NOMO-1 treated with dmso at 0.1 percent for 144 hours (cell line): ENCODE measurements at regions not wholly inside any gene's neighbourhood (a gene's known extent, or its start where the extent isn't known, plus 50 kb on each side); places are given as distances from the start of the nearest gene placed in this dataset.
"Not testable (repeated sequence)": the region's sequence is repeated elsewhere in the genome, so short reads cannot be mapped to it uniquely, and the experiment has no call there.

ENCODE experiments used
- DNase-seq: peaks from one replicate; lab custom pipeline; 2025; ENCODE audit not compliant: unreplicated experiment; lab: John Stamatoyannopoulos, UW

GRCh38 chr14:27205036-27205435 is 607.2 kb upstream of the NOVA1 start:
- DNase-seq, result no peak

- no peak for DNase-seq
Observed at GRCh38 chr14:27211741-27212140, 613.9 kb upstream of the NOVA1 start.

- DNase-seq, result no peak
Observed at GRCh38 chr14:27222671-27223070, 624.8 kb upstream of the NOVA1 start.

GRCh38 chr14:27223906-27224305 is 626.1 kb upstream of the NOVA1 start:
- no peak for DNase-seq

GRCh38 chr14:27228053-27228452 is 630.2 kb upstream of the NOVA1 start:
- DNase-seq, result no peak

- no peak for DNase-seq
Observed at GRCh38 chr14:27234331-27234730, 636.5 kb upstream of the NOVA1 start.

- DNase-seq, result no peak
Observed at GRCh38 chr14:27236601-27237000, 638.8 kb upstream of the NOVA1 start.

- no peak for DNase-seq
Observed at GRCh38 chr14:27242874-27243273, 645.0 kb upstream of the NOVA1 start.

GRCh38 chr14:27243365-27243764 is 645.5 kb upstream of the NOVA1 start:
- DNase-seq, result no peak

GRCh38 chr14:27245947-27246346 is 648.1 kb upstream of the NOVA1 start:
- DNase-seq, result no peak

GRCh38 chr14:27253966-27254365 is 656.1 kb upstream of the NOVA1 start:
- no peak for DNase-seq

- no peak for DNase-seq
Observed at GRCh38 chr14:27256805-27257204, 659.0 kb upstream of the NOVA1 start.

- DNase-seq, result no peak
Observed at GRCh38 chr14:27267876-27268275, 670.0 kb upstream of the NOVA1 start.

- no peak for DNase-seq
Observed at GRCh38 chr14:27270716-27271115, 672.9 kb upstream of the NOVA1 start.

- DNase-seq, result no peak
Observed at GRCh38 chr14:27278341-27278740, 680.5 kb upstream of the NOVA1 start.

- DNase-seq, result no peak
Observed at GRCh38 chr14:27305441-27305945, 707.7 kb upstream of the NOVA1 start.

GRCh38 chr14:27312730-27313129 is 714.9 kb upstream of the NOVA1 start:
- not testable (repeated sequence) for DNase-seq

- no peak for DNase-seq
Observed at GRCh38 chr14:27314231-27314630, 716.4 kb upstream of the NOVA1 start.

GRCh38 chr14:27315477-27315876 is 717.6 kb upstream of the NOVA1 start:
- DNase-seq, result no peak

GRCh38 chr14:27315947-27316346 is 718.1 kb upstream of the NOVA1 start:
- no peak for DNase-seq

GRCh38 chr14:27318774-27319420 is 721.1 kb upstream of the NOVA1 start:
- no peak for DNase-seq

- no peak for DNase-seq
Observed at GRCh38 chr14:27320261-27320660, 722.4 kb upstream of the NOVA1 start.

- no peak for DNase-seq
Observed at GRCh38 chr14:27327095-27327494, 729.3 kb upstream of the NOVA1 start.
